PC-3 (cell line): ENCODE measurements at regions not wholly inside any gene's neighbourhood (a gene's known extent, or its start where the extent isn't known, plus 50 kb on each side); places are given as distances from the start of the nearest gene placed in this dataset.

Source experiments
- ATAC-seq: fragments of 200-7000 bp; cut with Tn5 transposase; 2 replicates; pipeline ENCODE4 v1.9.1; 2020; ENCODE audit warnings: mild to moderate bottlenecking, moderate library complexity
- BruUV-seq: library from RNA; stranded (reverse); fragments of 400-500 nt; replicated peaks from 2 replicates; lab custom pipeline; 2021; lab: Mats Ljungman, UMichigan
- CTCF ChIA-PET: fragments of 300-600 bp; sonication (Branson Sonifier 250); formaldehyde crosslinking; loops from one replicate; lab custom pipeline; 2022; ENCODE audit warnings: antibody characterized with exemption; lab: Charles Lee
- POLR2A ChIA-PET: fragments of 300-600 bp; sonication (Branson Sonifier 250); formaldehyde crosslinking; loops from one replicate; lab custom pipeline; 2022; ENCODE audit warnings: antibody characterized with exemption; ENCODE audit not compliant: unreplicated experiment; lab: Charles Lee
- DNase-seq: peaks from one replicate; pipeline ENCODE4 v3.0.0-alpha.2; 2015
- H2AFZ ChIP-seq: fragments of 300-600 bp; sonication (generic); 2 replicates; pipeline ENCODE4 v1.6.0; 2016; ENCODE audit warnings: antibody characterized with exemption, low read length
- H3F3A ChIP-seq: fragments of 300-600 bp; sonication (generic); one replicate; pipeline ENCODE4 v1.6.0; 2017; ENCODE audit warnings: antibody characterized with exemption, low read length, control low read depth, mild to moderate bottlenecking; ENCODE audit not compliant: unreplicated experiment
- H3K27ac ChIP-seq: fragments of 300-600 bp; sonication (generic); 2 replicates; pipeline ENCODE4 v1.5.1; 2016; ENCODE audit warnings: mild to moderate bottlenecking, low read length
- H3K27me3 ChIP-seq: fragments of 300-600 bp; sonication (generic); 2 replicates; pipeline ENCODE4 v1.6.1; 2016; ENCODE audit warnings: low read length, mixed read lengths
- H3K36me3 ChIP-seq: fragments of 300-600 bp; sonication (generic); 2 replicates; pipeline ENCODE4 v1.6.1; 2016; ENCODE audit warnings: low read depth, mixed run types, low read length, mixed read lengths
- H3K4me1 ChIP-seq: fragments of 300-600 bp; sonication (generic); 2 replicates; pipeline ENCODE4 v1.5.1; 2016; ENCODE audit warnings: low read length; ENCODE audit not compliant: insufficient read depth
- H3K4me2 ChIP-seq: fragments of 300-600 bp; sonication (generic); 2 replicates; pipeline ENCODE4 v1.6.0; 2016; ENCODE audit warnings: low read length
- H3K4me3 ChIP-seq: fragments of 300-600 bp; sonication (generic); 2 replicates; pipeline ENCODE4 v1.5.1; 2016; ENCODE audit warnings: mild to moderate bottlenecking, low read length, mixed read lengths
- H3K79me2 ChIP-seq: fragments of 300-600 bp; sonication (generic); 2 replicates; pipeline ENCODE4 v1.6.1; 2017; ENCODE audit warnings: low read length, mixed read lengths
- H3K9ac ChIP-seq: fragments of 300-600 bp; sonication (generic); 2 replicates; pipeline ENCODE4 v1.6.0; 2016; ENCODE audit warnings: mild to moderate bottlenecking, low read length
- H3K9me2 ChIP-seq: fragments of 300-600 bp; sonication (generic); replicated peaks from 2 replicates; pipeline ENCODE4 v1.6.1; 2016; ENCODE audit warnings: mixed run types, low read length, mixed read lengths
- H3K9me3 ChIP-seq: fragments of 300-600 bp; sonication (generic); 2 replicates; pipeline ENCODE4 v1.6.1; 2016; ENCODE audit warnings: low read length, mixed read lengths
- H4K20me1 ChIP-seq: fragments of 300-600 bp; sonication (generic); 2 replicates; pipeline ENCODE4 v1.6.1; 2016; ENCODE audit warnings: low read length, mixed read lengths
- CTCF ChIP-seq: fragments of 300-600 bp; sonication (generic); conservative IDR thresholded peaks from 2 replicates; pipeline ENCODE4 v1.5.1; 2017; ENCODE audit warnings: antibody characterized with exemption, low read depth, mild to moderate bottlenecking, low read length
- EZH2 ChIP-seq: fragments of 300-600 bp; sonication (generic); IDR thresholded peaks from one replicate; pipeline ENCODE4 v1.6.1; 2017; ENCODE audit warnings: antibody characterized with exemption, mild to moderate bottlenecking, low read length; ENCODE audit not compliant: unreplicated experiment
- EZH2phosphoT487 ChIP-seq: fragments of 300-600 bp; sonication (generic); IDR thresholded peaks from 2 replicates; pipeline ENCODE4 v1.6.1; 2018; ENCODE audit warnings: mild to moderate bottlenecking, antibody characterized with exemption, low read length, borderline replicate concordance
- intact Hi-C: fragments of 100-400 bp; cut with micrococcal nuclease; formaldehyde crosslinking; loops from 2 replicates; pipeline ENCODE4 v1.9.0; 2023

- no peak overlapping the region for H3K4me2 ChIP-seq
- no peak overlapping the region for H3K9ac ChIP-seq
- H3F3A ChIP-seq: no peaks in the 10 kb centered on the region
- DNase-seq (no peak), ATAC-seq (no peak)
- ChIA-PET CTCF (no interaction called here), POLR2A (no interaction called here)
- H3K79me2 ChIP-seq: no peaks in the 10 kb centered on the region
- no peak overlapping the region for H3K4me3 ChIP-seq
- no peaks in the 10 kb centered on the region for H3K36me3 ChIP-seq
- H4K20me1 ChIP-seq: no peaks in the 10 kb centered on the region
- no peak for TF ChIP-seq CTCF
- no peak for TF ChIP-seq EZH2
- TF ChIP-seq EZH2phosphoT487: no peak
- H3K27ac ChIP-seq: no peak overlapping the region
- no peaks in the 10 kb centered on the region for H3K9me3 ChIP-seq
- H3K4me1 ChIP-seq: no peaks in the 10 kb centered on the region
- no peaks in the 10 kb centered on the region for H3K9me2 ChIP-seq
- no peak overlapping the region for H2AFZ ChIP-seq
- intact Hi-C loops: no loop called here
- no TSS peak for BruUV-seq
- peaks cover 14% of the 10 kb centered on the region; the same call in 1 of the 2 replicates for H3K27me3 ChIP-seq
These were observed 559.5 kb downstream of the SOCS6 start for GRCh38 chr18:70848329-70848728.

GRCh38 chr18:70840649-70841048 is 551.8 kb downstream of the SOCS6 start:
- Histone ChIP-seq H3K9me2 (no peaks in the 10 kb centered on the region), H3K4me3 (no peak overlapping the region), H3K27ac (no peak overlapping the region), H3F3A (no peaks in the 10 kb centered on the region), H3K4me1 (no peaks in the 10 kb centered on the region), H2AFZ (no peak overlapping the region), H3K36me3 (no peaks in the 10 kb centered on the region), H3K9me3 (no peaks in the 10 kb centered on the region), H3K4me2 (no peak overlapping the region), H3K27me3 (peaks cover 4% of the 10 kb centered on the region; the same call in 1 of the 2 replicates), H3K9ac (no peak overlapping the region), H3K79me2 (no peaks in the 10 kb centered on the region), H4K20me1 (no peaks in the 10 kb centered on the region)
- ATAC-seq: no peak
- CTCF ChIA-PET: no interaction called here
- POLR2A ChIA-PET: no interaction called here
- TF ChIP-seq EZH2 (no peak), CTCF (no peak), EZH2phosphoT487 (no peak)
- no peak for DNase-seq
- intact Hi-C loops: no loop called here
- BruUV-seq: no TSS peak

GRCh38 chr18:70827632-70828031 is 538.8 kb downstream of the SOCS6 start:
- TF ChIP-seq EZH2phosphoT487 (no peak), EZH2 (no peak), CTCF (no peak)
- no peaks in the 10 kb centered on the region for H3K4me1 ChIP-seq
- H3K9me3 ChIP-seq: no peaks in the 10 kb centered on the region
- ChIA-PET CTCF (no interaction called here), POLR2A (no interaction called here)
- no peak overlapping the region for H2AFZ ChIP-seq
- BruUV-seq: no TSS peak
- H3K4me2 ChIP-seq: no peak overlapping the region
- no peak overlapping the region for H3K27ac ChIP-seq
- H3K36me3 ChIP-seq: no peaks in the 10 kb centered on the region
- intact Hi-C loops: no loop called here
- no peaks in the 10 kb centered on the region for H3F3A ChIP-seq
- H3K79me2 ChIP-seq: no peaks in the 10 kb centered on the region
- no peak overlapping the region for H3K4me3 ChIP-seq
- ATAC-seq: no peak
- H4K20me1 ChIP-seq: no peaks in the 10 kb centered on the region
- H3K9me2 ChIP-seq: no peaks in the 10 kb centered on the region
- DNase-seq: no peak
- H3K9ac ChIP-seq: no peak overlapping the region
- H3K27me3 ChIP-seq: peaks cover 3% of the 10 kb centered on the region; the same call in 1 of the 2 replicates
